ENCODE measurements at regions not wholly inside any gene's neighbourhood (a gene's known extent, or its start where the extent isn't known, plus 50 kb on each side); places are given as distances from the start of the nearest gene placed in this dataset.

GRCh38 chr3:72401005-72401545 is 447.2 kb downstream of the SHQ1 start:
- no peaks in the 10 kb centered on the region for H3K36me3 ChIP-seq (ENCODE audit: control insufficient read depth in 1 of 2, insufficient read depth in 2 of 2, low read length in 2 of 2)
- no peaks in the 10 kb centered on the region for H3K9me3 ChIP-seq (ENCODE audit: control insufficient read depth in 1 of 2, low read length in 2 of 2)
- H3K27ac ChIP-seq (ENCODE audit: low read length): no peak overlapping the region
- H3K27me3 ChIP-seq (ENCODE audit: low read depth, low read length): no peaks in the 10 kb centered on the region
- H3K4me1 ChIP-seq (ENCODE audit: control insufficient read depth in 1 of 2, insufficient read depth in 2 of 2, low read length in 2 of 2): peaks cover 0 to 21% of the 10 kb centered on the region in 2 donors
- H3K4me3 ChIP-seq (ENCODE audit: low read depth in 1 of 2, low read length in 2 of 2): no peak overlapping the region

- Histone ChIP-seq H3K4me1 (ENCODE audit: control insufficient read depth in 1 of 2, insufficient read depth in 2 of 2, low read length in 2 of 2) (peaks cover 0 to 11% of the 10 kb centered on the region in 2 donors), H3K36me3 (ENCODE audit: control insufficient read depth in 1 of 2, insufficient read depth in 2 of 2, low read length in 2 of 2) (no peaks in the 10 kb centered on the region), H3K4me3 (ENCODE audit: low read depth in 1 of 2, low read length in 2 of 2) (no peak overlapping the region), H3K27me3 (ENCODE audit: low read depth, low read length) (no peaks in the 10 kb centered on the region), H3K27ac (ENCODE audit: low read length) (no peak overlapping the region), H3K9me3 (ENCODE audit: control insufficient read depth in 1 of 2, low read length in 2 of 2) (no peaks in the 10 kb centered on the region)
These were observed 449.5 kb downstream of the SHQ1 start for GRCh38 chr3:72398781-72399180.

GRCh38 chr3:72397586-72397985 is 450.7 kb downstream of the SHQ1 start:
- Histone ChIP-seq H3K9me3 (ENCODE audit: control insufficient read depth in 1 of 2, low read length in 2 of 2) (no peaks in the 10 kb centered on the region), H3K4me1 (ENCODE audit: control insufficient read depth in 1 of 2, insufficient read depth in 2 of 2, low read length in 2 of 2) (peaks cover 0 to 3% of the 10 kb centered on the region in 2 donors), H3K4me3 (ENCODE audit: low read depth in 1 of 2, low read length in 2 of 2) (no peak overlapping the region), H3K27me3 (ENCODE audit: low read depth, low read length) (no peaks in the 10 kb centered on the region), H3K36me3 (ENCODE audit: control insufficient read depth in 1 of 2, insufficient read depth in 2 of 2, low read length in 2 of 2) (no peaks in the 10 kb centered on the region), H3K27ac (ENCODE audit: low read length) (no peak overlapping the region)

- H3K4me3 ChIP-seq (ENCODE audit: low read depth in 1 of 2, low read length in 2 of 2): no peak overlapping the region
These were observed 451.3 kb downstream of the SHQ1 start for GRCh38 chr3:72396899-72397298.

GRCh38 chr3:72395776-72396311 is 452.4 kb downstream of the SHQ1 start:
- no peaks in the 10 kb centered on the region for H3K9me3 ChIP-seq (ENCODE audit: control insufficient read depth in 1 of 2, low read length in 2 of 2)
- no peaks in the 10 kb centered on the region for H3K27me3 ChIP-seq (ENCODE audit: low read depth, low read length)
- no peak overlapping the region for H3K27ac ChIP-seq (ENCODE audit: low read length)
- peaks cover 0 to 11% of the 10 kb centered on the region in 2 donors for H3K4me1 ChIP-seq (ENCODE audit: control insufficient read depth in 1 of 2, insufficient read depth in 2 of 2, low read length in 2 of 2)
- H3K36me3 ChIP-seq (ENCODE audit: control insufficient read depth in 1 of 2, insufficient read depth in 2 of 2, low read length in 2 of 2): no peaks in the 10 kb centered on the region
- H3K4me3 ChIP-seq (ENCODE audit: low read depth in 1 of 2, low read length in 2 of 2): no peak overlapping the region

More at GRCh38 chr3:72396899-72397298, 451.3 kb downstream of the SHQ1 start:
- H3K36me3 ChIP-seq (ENCODE audit: control insufficient read depth in 1 of 2, insufficient read depth in 2 of 2, low read length in 2 of 2): no peaks in the 10 kb centered on the region
- H3K4me1 ChIP-seq (ENCODE audit: control insufficient read depth in 1 of 2, insufficient read depth in 2 of 2, low read length in 2 of 2): peaks cover 0 to 3% of the 10 kb centered on the region in 2 donors
- H3K9me3 ChIP-seq (ENCODE audit: control insufficient read depth in 1 of 2, low read length in 2 of 2): no peaks in the 10 kb centered on the region
- H3K27me3 ChIP-seq (ENCODE audit: low read depth, low read length): no peaks in the 10 kb centered on the region
- H3K27ac ChIP-seq (ENCODE audit: low read length): no peak overlapping the region

- no peaks in the 10 kb centered on the region for H3K36me3 ChIP-seq (ENCODE audit: control insufficient read depth in 1 of 2, insufficient read depth in 2 of 2, low read length in 2 of 2)
- H3K9me3 ChIP-seq (ENCODE audit: control insufficient read depth in 1 of 2, low read length in 2 of 2): no peaks in the 10 kb centered on the region
- H3K27me3 ChIP-seq (ENCODE audit: low read depth, low read length): no peaks in the 10 kb centered on the region
- peaks cover 0 to 17% of the 10 kb centered on the region in 2 donors for H3K4me1 ChIP-seq (ENCODE audit: control insufficient read depth in 1 of 2, insufficient read depth in 2 of 2, low read length in 2 of 2)
- H3K27ac ChIP-seq (ENCODE audit: low read length): no peak overlapping the region
- H3K4me3 ChIP-seq (ENCODE audit: low read depth in 1 of 2, low read length in 2 of 2): no peak overlapping the region
These were observed 454.8 kb downstream of the SHQ1 start for GRCh38 chr3:72393455-72393854.

GRCh38 chr3:72391659-72392058 is 456.6 kb downstream of the SHQ1 start:
- Histone ChIP-seq H3K27me3 (ENCODE audit: low read depth, low read length) (no peaks in the 10 kb centered on the region), H3K4me3 (ENCODE audit: low read depth in 1 of 2, low read length in 2 of 2) (no peak overlapping the region), H3K36me3 (ENCODE audit: control insufficient read depth in 1 of 2, insufficient read depth in 2 of 2, low read length in 2 of 2) (no peaks in the 10 kb centered on the region), H3K27ac (ENCODE audit: low read length) (no peak overlapping the region), H3K9me3 (ENCODE audit: control insufficient read depth in 1 of 2, low read length in 2 of 2) (no peaks in the 10 kb centered on the region), H3K4me1 (ENCODE audit: control insufficient read depth in 1 of 2, insufficient read depth in 2 of 2, low read length in 2 of 2) (peaks cover 5 to 22% of the 10 kb centered on the region in 2 donors)

GRCh38 chr3:72390841-72391240 is 457.4 kb downstream of the SHQ1 start:
- H3K4me3 ChIP-seq (ENCODE audit: low read depth in 1 of 2, low read length in 2 of 2): no peak overlapping the region
- no peak overlapping the region for H3K27ac ChIP-seq (ENCODE audit: low read length)
- no peaks in the 10 kb centered on the region for H3K9me3 ChIP-seq (ENCODE audit: control insufficient read depth in 1 of 2, low read length in 2 of 2)
- H3K4me1 ChIP-seq (ENCODE audit: control insufficient read depth in 1 of 2, insufficient read depth in 2 of 2, low read length in 2 of 2): peaks cover 6 to 22% of the 10 kb centered on the region in 2 donors
- H3K36me3 ChIP-seq (ENCODE audit: control insufficient read depth in 1 of 2, insufficient read depth in 2 of 2, low read length in 2 of 2): no peaks in the 10 kb centered on the region
- H3K27me3 ChIP-seq (ENCODE audit: low read depth, low read length): no peaks in the 10 kb centered on the region

GRCh38 chr3:72388644-72389043 is 459.6 kb downstream of the SHQ1 start:
- H3K4me3 ChIP-seq (ENCODE audit: low read depth in 1 of 2, low read length in 2 of 2): no peak overlapping the region
- H3K27me3 ChIP-seq (ENCODE audit: low read depth, low read length): no peaks in the 10 kb centered on the region
- no peaks in the 10 kb centered on the region for H3K36me3 ChIP-seq (ENCODE audit: control insufficient read depth in 1 of 2, insufficient read depth in 2 of 2, low read length in 2 of 2)
- no peaks in the 10 kb centered on the region for H3K9me3 ChIP-seq (ENCODE audit: control insufficient read depth in 1 of 2, low read length in 2 of 2)
- H3K4me1 ChIP-seq (ENCODE audit: control insufficient read depth in 1 of 2, insufficient read depth in 2 of 2, low read length in 2 of 2): peaks cover 12 to 19% of the 10 kb centered on the region in 2 donors
- no peak overlapping the region for H3K27ac ChIP-seq (ENCODE audit: low read length)

- Histone ChIP-seq H3K4me3 (ENCODE audit: low read depth in 1 of 2, low read length in 2 of 2) (no peak overlapping the region), H3K36me3 (ENCODE audit: control insufficient read depth in 1 of 2, insufficient read depth in 2 of 2, low read length in 2 of 2) (no peaks in the 10 kb centered on the region), H3K27me3 (ENCODE audit: low read depth, low read length) (no peaks in the 10 kb centered on the region), H3K9me3 (ENCODE audit: control insufficient read depth in 1 of 2, low read length in 2 of 2) (no peaks in the 10 kb centered on the region), H3K4me1 (ENCODE audit: control insufficient read depth in 1 of 2, insufficient read depth in 2 of 2, low read length in 2 of 2) (peaks cover 12 to 19% of the 10 kb centered on the region in 2 donors), H3K27ac (ENCODE audit: low read length) (no peak overlapping the region)
These were observed 460.1 kb downstream of the SHQ1 start for GRCh38 chr3:72388117-72388516.

- H3K4me1 ChIP-seq (ENCODE audit: control insufficient read depth in 1 of 2, insufficient read depth in 2 of 2, low read length in 2 of 2): peaks cover 12 to 16% of the 10 kb centered on the region in 2 donors
- H3K4me3 ChIP-seq (ENCODE audit: low read depth in 1 of 2, low read length in 2 of 2): no peak overlapping the region
- H3K27ac ChIP-seq (ENCODE audit: low read length): no peak overlapping the region
These were observed 461.8 kb downstream of the SHQ1 start for GRCh38 chr3:72386327-72387000.

More at GRCh38 chr3:72386327-72387000, 461.8 kb downstream of the SHQ1 start:
- Histone ChIP-seq H3K36me3 (ENCODE audit: control insufficient read depth in 1 of 2, insufficient read depth in 2 of 2, low read length in 2 of 2) (no peaks in the 10 kb centered on the region), H3K27me3 (ENCODE audit: low read depth, low read length) (no peaks in the 10 kb centered on the region), H3K9me3 (ENCODE audit: control insufficient read depth in 1 of 2, low read length in 2 of 2) (no peaks in the 10 kb centered on the region)
